IMR-90 (cell line): ENCODE measurements at regions not wholly inside any gene's neighbourhood (a gene's known extent, or its start where the extent isn't known, plus 50 kb on each side); places are given as distances from the start of the nearest gene placed in this dataset.
"Not testable (repeated sequence)": the region's sequence is repeated elsewhere in the genome, so short reads cannot be mapped to it uniquely, and the experiment has no call there.

ENCODE experiments used
- CHD1 ChIP-seq: IDR thresholded peaks from 2 replicates; pipeline ENCODE4 v1.6.1; 2012; ENCODE audit warnings: low read depth, low read length, improper control_type of control experiment
- MAFK ChIP-seq: IDR thresholded peaks from 2 replicates; pipeline ENCODE4 v1.6.1; 2012; ENCODE audit warnings: low read depth, low read length, improper control_type of control experiment
- TF ChIP-seq, protein P1 (sequence below): conservative IDR thresholded peaks from 2 replicates; pipeline ENCODE4 v1.5.1; 2012; ENCODE audit warnings: mild to moderate bottlenecking, low read depth, low read length, improper control_type of control experiment

DNA sequence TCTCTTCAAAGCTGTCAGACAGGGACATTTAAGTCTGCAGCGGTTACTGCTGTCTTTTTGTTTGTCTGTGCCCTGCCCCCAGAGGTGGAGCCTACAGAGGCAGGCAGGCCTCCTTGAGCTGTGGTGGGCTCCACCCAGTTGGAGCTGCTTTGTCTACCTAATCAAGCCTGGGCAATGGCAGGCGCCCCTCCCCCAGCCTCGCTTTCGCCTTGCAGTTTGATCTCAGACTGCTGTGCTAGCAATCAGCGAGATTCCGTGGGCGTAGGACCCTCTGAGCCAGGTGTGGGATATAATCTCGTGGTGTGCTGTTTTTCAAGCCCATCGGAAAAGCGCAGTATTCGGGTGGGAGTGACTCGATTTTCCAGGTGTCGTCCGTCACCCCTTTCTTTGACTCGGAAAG, 648.1 kb upstream of the RAG2 start:
- TF ChIP-seq, protein P1, sequence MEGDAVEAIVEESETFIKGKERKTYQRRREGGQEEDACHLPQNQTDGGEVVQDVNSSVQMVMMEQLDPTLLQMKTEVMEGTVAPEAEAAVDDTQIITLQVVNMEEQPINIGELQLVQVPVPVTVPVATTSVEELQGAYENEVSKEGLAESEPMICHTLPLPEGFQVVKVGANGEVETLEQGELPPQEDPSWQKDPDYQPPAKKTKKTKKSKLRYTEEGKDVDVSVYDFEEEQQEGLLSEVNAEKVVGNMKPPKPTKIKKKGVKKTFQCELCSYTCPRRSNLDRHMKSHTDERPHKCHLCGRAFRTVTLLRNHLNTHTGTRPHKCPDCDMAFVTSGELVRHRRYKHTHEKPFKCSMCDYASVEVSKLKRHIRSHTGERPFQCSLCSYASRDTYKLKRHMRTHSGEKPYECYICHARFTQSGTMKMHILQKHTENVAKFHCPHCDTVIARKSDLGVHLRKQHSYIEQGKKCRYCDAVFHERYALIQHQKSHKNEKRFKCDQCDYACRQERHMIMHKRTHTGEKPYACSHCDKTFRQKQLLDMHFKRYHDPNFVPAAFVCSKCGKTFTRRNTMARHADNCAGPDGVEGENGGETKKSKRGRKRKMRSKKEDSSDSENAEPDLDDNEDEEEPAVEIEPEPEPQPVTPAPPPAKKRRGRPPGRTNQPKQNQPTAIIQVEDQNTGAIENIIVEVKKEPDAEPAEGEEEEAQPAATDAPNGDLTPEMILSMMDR = not testable (repeated sequence)
- TF ChIP-seq CHD1, MAFK: not testable (repeated sequence)
